Fibroblast of lung (primary cell): ENCODE measurements at regions not wholly inside any gene's neighbourhood (a gene's known extent, or its start where the extent isn't known, plus 50 kb on each side); places are given as distances from the start of the nearest gene placed in this dataset.

Experiments
- DNase-seq, 2 donors: peaks; one replicate each; pipeline versions ENCODE4 v3.0.0 to v3.0.0-alpha.2; 2010; ENCODE audit warnings: low read depth in 2 of 2
- H2AFZ ChIP-seq: 2 replicates; pipeline ENCODE4 v1.5.1; 2012; ENCODE audit warnings: low read length, control low read depth, inconsistent platforms
- H3K27ac ChIP-seq: 2 replicates; pipeline ENCODE4 v1.5.1; 2011; ENCODE audit warnings: low read length, control low read depth; ENCODE audit not compliant: insufficient read depth
- H3K27me3 ChIP-seq: 2 replicates; pipeline ENCODE4 v1.5.1; 2011; ENCODE audit warnings: mild to moderate bottlenecking, low read length; ENCODE audit not compliant: control insufficient read depth, insufficient read depth
- H3K36me3 ChIP-seq: 2 replicates; pipeline ENCODE4 v1.5.1; 2011; ENCODE audit warnings: low read length; ENCODE audit not compliant: control insufficient read depth, insufficient read depth
- H3K4me1 ChIP-seq: 2 replicates; pipeline ENCODE4 v1.5.1; 2011; ENCODE audit warnings: low read length; ENCODE audit not compliant: control insufficient read depth, insufficient read depth; ENCODE audit errors: extremely low read depth
- H3K4me2 ChIP-seq: 2 replicates; pipeline ENCODE4 v1.5.1; 2011; ENCODE audit warnings: low read length, control low read depth; ENCODE audit not compliant: insufficient read depth; ENCODE audit errors: extremely low read depth
- H3K4me3 ChIP-seq, 4 experiments: fragments of 200-600 bp in 1 of 4; sonication (generic) in 1 of 4; replicated peaks in 1 of 4; 2 replicates each; pipeline ENCODE4 v1.5.1; 2011 to 2016; ENCODE audit warnings: low read length in 4 of 4, low read depth in 3 of 4, mild to moderate bottlenecking in 3 of 4, control low read depth in 2 of 4, inconsistent platforms in 1 of 4, mixed read lengths in 1 of 4; ENCODE audit not compliant: insufficient read depth in 1 of 4; ENCODE audit errors: control extremely low read depth in 1 of 4
- H3K79me2 ChIP-seq: 2 replicates; pipeline ENCODE4 v1.5.1; 2012; ENCODE audit warnings: mild to moderate bottlenecking, low read length, inconsistent platforms; ENCODE audit not compliant: control insufficient read depth, insufficient read depth
- H3K9ac ChIP-seq: 2 replicates; pipeline ENCODE4 v1.5.1; 2011; ENCODE audit warnings: mild to moderate bottlenecking, low read length, control low read depth; ENCODE audit not compliant: insufficient read depth
- H3K9me3 ChIP-seq: 2 replicates; pipeline ENCODE4 v1.5.1; 2012; ENCODE audit warnings: low read depth, low read length; ENCODE audit not compliant: control insufficient read depth, insufficient read depth
- H4K20me1 ChIP-seq: 2 replicates; pipeline ENCODE4 v1.5.1; 2011; ENCODE audit warnings: low read length; ENCODE audit not compliant: control insufficient read depth, insufficient read depth; ENCODE audit errors: extremely low read depth
- CTCF ChIP-seq, 2 donors: IDR thresholded peaks in 1 of 2; conservative IDR thresholded peaks in 1 of 2; 1 replicate in 1 of 2; 2 replicates in 1 of 2; pipeline ENCODE4 v1.5.1; 2011 to 2012; ENCODE audit warnings: low read length in 2 of 2, control low read depth in 1 of 2, inconsistent platforms in 1 of 2, low read depth in 1 of 2, mild to moderate bottlenecking in 1 of 2
- EZH2 ChIP-seq: IDR thresholded peaks from 2 replicates; pipeline ENCODE4 v1.5.1; 2012; ENCODE audit warnings: low read length, control low read depth, mild to moderate bottlenecking; ENCODE audit errors: missing control alignments

- Histone ChIP-seq H3K27ac (no peak overlapping the region), H4K20me1 (no peaks in the 10 kb centered on the region), H3K79me2 (no peaks in the 10 kb centered on the region), H2AFZ (no peak overlapping the region), H3K4me1 (no peaks in the 10 kb centered on the region), H3K4me2 (no peak overlapping the region), H3K27me3 (no peaks in the 10 kb centered on the region), H3K9me3 (no peaks in the 10 kb centered on the region), H3K4me3 (no peak overlapping the region), H3K9ac (no peak overlapping the region), H3K36me3 (no peaks in the 10 kb centered on the region)
- no peak for DNase-seq
- TF ChIP-seq EZH2 (no peak), CTCF (conservative IDR thresholded peaks at IDR 0.05 in 1 of 2, IDR thresholded peaks at IDR 0.05 in 1 of 2; ENCODE audit: low read depth in 1 of 2, low read length in 2 of 2) (no peak)
These were observed 125.5 kb downstream of the OSTF1 start for GRCh38 chr9:75213765-75214164.

- Histone ChIP-seq H3K36me3 (no peaks in the 10 kb centered on the region), H2AFZ (no peak overlapping the region), H3K4me1 (no peaks in the 10 kb centered on the region), H4K20me1 (no peaks in the 10 kb centered on the region), H3K27ac (no peak overlapping the region), H3K9ac (no peak overlapping the region), H3K4me2 (no peak overlapping the region), H3K4me3 (no peak overlapping the region), H3K27me3 (no peaks in the 10 kb centered on the region), H3K79me2 (no peaks in the 10 kb centered on the region), H3K9me3 (no peaks in the 10 kb centered on the region)
- DNase-seq: no peak
- no peak for TF ChIP-seq CTCF (conservative IDR thresholded peaks at IDR 0.05 in 1 of 2, IDR thresholded peaks at IDR 0.05 in 1 of 2; ENCODE audit: low read depth in 1 of 2, low read length in 2 of 2)
- no peak for TF ChIP-seq EZH2
These were observed 138.3 kb downstream of the OSTF1 start for GRCh38 chr9:75226403-75227139.

GRCh38 chr9:75228893-75229292, 140.6 kb downstream of the OSTF1 start:
- no peaks in the 10 kb centered on the region for H3K79me2 ChIP-seq
- H2AFZ ChIP-seq: no peak overlapping the region
- no peak overlapping the region for H3K27ac ChIP-seq
- H3K27me3 ChIP-seq: no peaks in the 10 kb centered on the region
- H3K4me3 ChIP-seq: no peak overlapping the region
- TF ChIP-seq EZH2 (no peak), CTCF (conservative IDR thresholded peaks at IDR 0.05 in 1 of 2, IDR thresholded peaks at IDR 0.05 in 1 of 2; ENCODE audit: low read depth in 1 of 2, low read length in 2 of 2) (no peak)
- no peak overlapping the region for H3K4me2 ChIP-seq
- H3K9ac ChIP-seq: no peak overlapping the region
- H4K20me1 ChIP-seq: no peaks in the 10 kb centered on the region
- no peaks in the 10 kb centered on the region for H3K9me3 ChIP-seq
- no peaks in the 10 kb centered on the region for H3K36me3 ChIP-seq
- DNase-seq: no peak
- H3K4me1 ChIP-seq: no peaks in the 10 kb centered on the region
